Testis (tissue), 2 donors: ENCODE measurements at regions not wholly inside any gene's neighbourhood (a gene's known extent, or its start where the extent isn't known, plus 50 kb on each side); places are given as distances from the start of the nearest gene placed in this dataset.
"Not testable (repeated sequence)": the region's sequence is repeated elsewhere in the genome, so short reads cannot be mapped to it uniquely, and the experiment has no call there.

Source experiments
- DNase-seq: peaks from one replicate; pipeline ENCODE4 v3.0.0-alpha.2; 2019
- H3K27ac ChIP-seq, 2 donors: fragments of 200-600 bp; sonication (generic); one replicate each; pipeline ENCODE4 v1.5.1; 2019
- H3K27me3 ChIP-seq: fragments of 200-600 bp; sonication (generic); one replicate; pipeline ENCODE4 v1.5.1; 2019
- H3K36me3 ChIP-seq: fragments of 200-600 bp; sonication (generic); one replicate; pipeline ENCODE4 v1.5.1; 2017; ENCODE audit warnings: low read depth; ENCODE audit errors: missing control alignments
- H3K4me1 ChIP-seq: fragments of 200-600 bp; sonication (generic); one replicate; pipeline ENCODE4 v1.5.1; 2019
- H3K4me3 ChIP-seq, 2 donors: fragments of 200-600 bp; sonication (generic); one replicate each; pipeline ENCODE4 v1.5.1; 2017 to 2019
- H3K9me3 ChIP-seq: fragments of 200-600 bp; sonication (generic); one replicate; pipeline ENCODE4 v1.5.1; 2017
- CTCF ChIP-seq, 3 experiments: fragments of 450-650 bp in 2 of 3; fragments of 200-600 bp in 1 of 3; sonication (generic) in 1 of 3; IDR thresholded peaks; one replicate each; pipeline ENCODE4 v1.5.1; 2016 to 2019; ENCODE audit warnings: antibody characterized with exemption in 3 of 3, mild to moderate bottlenecking in 2 of 3, moderate library complexity in 1 of 3
- POLR2A ChIP-seq: fragments of 450-650 bp; IDR thresholded peaks from one replicate; pipeline ENCODE4 v1.6.1; 2017; ENCODE audit warnings: antibody characterized with exemption, mild to moderate bottlenecking, moderate library complexity
- WGBS, 2 donors: methylation state at CpG; one replicate each; pipeline ENCODE4 v1.1.5; 2018; 5-methylcytosine and 5-hydroxymethylcytosine counted together
- intact Hi-C: fragments of 100-400 bp; cut with DNase I; formaldehyde crosslinking; loops from one replicate; pipeline ENCODE4 v1.15.1; 2023; ENCODE audit warnings: low total_unique reads

- 89 to 90% methylated on average over 7 of the region's 7 CpGs for WGBS, 2 donors
- no peak overlapping the region for H3K4me3 ChIP-seq
- H3K27ac ChIP-seq: no peak overlapping the region
- no peak for TF ChIP-seq CTCF (IDR thresholded peaks at IDR 0.05)
- TF ChIP-seq POLR2A: no peak
- no peak for DNase-seq
- H3K9me3 ChIP-seq: no peaks in the 10 kb centered on the region
- intact Hi-C loops: no loop called here
- no peaks in the 10 kb centered on the region for H3K27me3 ChIP-seq
- no peaks in the 10 kb centered on the region for H3K4me1 ChIP-seq
- H3K36me3 ChIP-seq: no peaks in the 10 kb centered on the region
Measured at GRCh38 chr2:34719206-34719605, 1120.1 kb upstream of the FAM98A start.

- WGBS, 2 donors: 83 to 88% methylated on average over 6 of the region's 6 CpGs
- TF ChIP-seq CTCF (IDR thresholded peaks at IDR 0.05) (no peak), POLR2A (no peak)
- Histone ChIP-seq H3K36me3 (no peaks in the 10 kb centered on the region), H3K9me3 (no peaks in the 10 kb centered on the region), H3K4me1 (no peaks in the 10 kb centered on the region), H3K27ac (no peak overlapping the region), H3K4me3 (no peak overlapping the region), H3K27me3 (no peaks in the 10 kb centered on the region)
- DNase-seq: no peak
- intact Hi-C loops: no loop called here
Measured at GRCh38 chr2:34705551-34706247, 1106.6 kb upstream of the FAM98A start.

GRCh38 chr2:34703292-34703691 lies 1104.2 kb upstream of the FAM98A start:
- Histone ChIP-seq H3K27me3 (no peaks in the 10 kb centered on the region), H3K4me3 (no peak overlapping the region), H3K4me1 (no peaks in the 10 kb centered on the region), H3K9me3 (no peaks in the 10 kb centered on the region), H3K36me3 (no peaks in the 10 kb centered on the region), H3K27ac (no peak overlapping the region)
- no peak for DNase-seq
- intact Hi-C loops: no loop called here
- WGBS, 2 donors: 21 to 36% methylated on average over 2 of the region's 2 CpGs
- TF ChIP-seq CTCF (IDR thresholded peaks at IDR 0.05): no peak
- no peak for TF ChIP-seq POLR2A

GRCh38 chr2:34702391-34702790 lies 1103.3 kb upstream of the FAM98A start:
- intact Hi-C loops: not testable (repeated sequence)

GRCh38 chr2:34677591-34677990 lies 1078.5 kb upstream of the FAM98A start:
- H3K4me3 ChIP-seq, H3K4me1 ChIP-seq, H3K27ac ChIP-seq, H3K36me3 ChIP-seq, H3K27me3 ChIP-seq, intact Hi-C loops, H3K9me3 ChIP-seq, DNase-seq: not testable (repeated sequence)
- WGBS, 2 donors: 95 to 97% methylated on average over 10 to 12 of the region's 12 CpGs

More at GRCh38 chr2:34702391-34702790, 1103.3 kb upstream of the FAM98A start:
- not testable (repeated sequence) for H3K9me3 ChIP-seq, H3K36me3 ChIP-seq, H3K4me1 ChIP-seq, H3K27ac ChIP-seq, DNase-seq, H3K27me3 ChIP-seq, H3K4me3 ChIP-seq
- 88 to 94% methylated on average over 6 of the region's 6 CpGs for WGBS, 2 donors

GRCh38 chr2:34677119-34677531 lies 1078.0 kb upstream of the FAM98A start:
- H3K4me3 ChIP-seq, H3K9me3 ChIP-seq, H3K27me3 ChIP-seq, intact Hi-C loops, H3K36me3 ChIP-seq, DNase-seq, H3K27ac ChIP-seq, H3K4me1 ChIP-seq: not testable (repeated sequence)
- WGBS, 2 donors: 84 to 94% methylated on average over 3 of the region's 3 CpGs
